HG03521 (cell line): ENCODE measurements at regions not wholly inside any gene's neighbourhood (a gene's known extent, or its start where the extent isn't known, plus 50 kb on each side); places are given as distances from the start of the nearest gene placed in this dataset.

ENCODE experiments used
- ATAC-seq: cut with Tn5 transposase; IDR thresholded peaks from one replicate; pipeline ENCODE4 v1.9.1; 2021; ENCODE audit warnings: mild to moderate bottlenecking, moderate library complexity; ENCODE audit not compliant: unreplicated experiment

- ATAC-seq = no peak
Measured at GRCh38 chr12:115160271-115161128, 476.5 kb upstream of the TBX3 start.

- no peak for ATAC-seq
Measured at GRCh38 chr12:115158816-115159215, 474.8 kb upstream of the TBX3 start.

GRCh38 chr12:115155665-115156645 lies 472.0 kb upstream of the TBX3 start:
- no peak for ATAC-seq

- no peak for ATAC-seq
Measured at GRCh38 chr12:115149685-115150378, 465.9 kb upstream of the TBX3 start.

GRCh38 chr12:115149279-115149678 lies 465.3 kb upstream of the TBX3 start:
- ATAC-seq = no peak

- no peak for ATAC-seq
Measured at GRCh38 chr12:115147916-115148315, 463.9 kb upstream of the TBX3 start.

GRCh38 chr12:115146453-115146852 lies 462.5 kb upstream of the TBX3 start:
- ATAC-seq = no peak

- ATAC-seq = no peak
Measured at GRCh38 chr12:115144425-115144824, 460.4 kb upstream of the TBX3 start.

- ATAC-seq = no peak
Measured at GRCh38 chr12:115140981-115141655, 457.1 kb upstream of the TBX3 start.

- no peak for ATAC-seq
Measured at GRCh38 chr12:115137812-115138521, 454.0 kb upstream of the TBX3 start.

- no peak for ATAC-seq
Measured at GRCh38 chr12:115135800-115136211, 451.8 kb upstream of the TBX3 start.

GRCh38 chr12:115134298-115134697 lies 450.3 kb upstream of the TBX3 start:
- no peak for ATAC-seq

- no peak for ATAC-seq
Measured at GRCh38 chr12:115132905-115133304, 448.9 kb upstream of the TBX3 start.

- ATAC-seq = no peak
Measured at GRCh38 chr12:115132145-115132544, 448.2 kb upstream of the TBX3 start.

- no peak for ATAC-seq
Measured at GRCh38 chr12:115129727-115130126, 445.8 kb upstream of the TBX3 start.

GRCh38 chr12:115121053-115121452 lies 437.1 kb upstream of the TBX3 start:
- no peak for ATAC-seq

GRCh38 chr12:115118177-115118724 lies 434.3 kb upstream of the TBX3 start:
- ATAC-seq = no peak

GRCh38 chr12:115114140-115114539 lies 430.2 kb upstream of the TBX3 start:
- ATAC-seq = no peak

GRCh38 chr12:115109863-115110262 lies 425.9 kb upstream of the TBX3 start:
- no peak for ATAC-seq
